NCI-H1105 (cell line): ENCODE measurements at regions not wholly inside any gene's neighbourhood (a gene's known extent, or its start where the extent isn't known, plus 50 kb on each side); places are given as distances from the start of the nearest gene placed in this dataset.
"Not testable (repeated sequence)": the region's sequence is repeated elsewhere in the genome, so short reads cannot be mapped to it uniquely, and the experiment has no call there.

Experiments
- DNase-seq: peaks from one replicate; lab custom pipeline; 2025; lab: John Stamatoyannopoulos, UW

GRCh38 chr13:73338389-73338788 lies 279.6 kb downstream of the KLF5 start:
- DNase-seq: no peak

GRCh38 chr13:73337532-73337931 lies 278.7 kb downstream of the KLF5 start:
- DNase-seq: no peak

GRCh38 chr13:73336773-73337172 lies 278.0 kb downstream of the KLF5 start:
- no peak for DNase-seq

- no peak for DNase-seq
These were observed 277.1 kb downstream of the KLF5 start for GRCh38 chr13:73335944-73336343.

DNA sequence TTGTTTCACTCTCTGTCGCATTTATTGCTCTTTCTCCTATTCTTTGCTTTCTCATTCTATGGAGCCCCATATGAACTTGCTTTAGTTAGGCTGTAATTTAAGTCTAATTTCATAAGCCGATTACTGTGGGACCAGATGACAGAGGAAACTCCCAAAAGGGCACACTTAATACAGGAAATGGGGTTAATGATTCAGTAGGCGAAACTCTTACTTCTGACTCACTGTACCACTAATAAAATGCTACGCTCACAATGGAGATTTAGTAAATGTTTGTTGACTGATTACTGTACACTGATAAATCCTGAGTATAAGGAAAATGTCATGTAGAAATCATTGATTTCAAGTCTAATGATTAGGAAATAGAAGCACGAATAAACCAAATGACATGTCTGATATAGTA lies 276.4 kb downstream of the KLF5 start:
- DNase-seq: no peak

DNA sequence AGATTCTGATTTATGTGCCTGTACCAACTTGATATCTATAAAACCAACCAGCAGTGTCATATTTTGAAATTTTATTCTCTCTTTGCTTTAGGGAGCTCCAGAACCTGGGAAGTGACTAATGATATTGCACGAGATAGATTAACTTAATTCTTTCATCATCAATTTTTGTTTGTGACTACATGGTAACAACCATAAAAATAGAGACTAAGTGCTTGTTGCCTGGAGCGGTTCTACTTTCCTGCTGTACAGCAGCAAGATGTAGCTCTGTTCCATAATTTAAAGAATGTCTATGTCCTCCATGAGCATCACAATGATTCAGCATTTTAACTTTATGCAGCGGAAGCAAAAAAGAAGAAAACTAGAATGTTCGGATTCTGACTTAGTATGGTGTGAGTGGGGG lies 275.6 kb downstream of the KLF5 start:
- no peak for DNase-seq

GRCh38 chr13:73331556-73331955 lies 272.8 kb downstream of the KLF5 start:
- no peak for DNase-seq

GRCh38 chr13:73329355-73329754 lies 270.6 kb downstream of the KLF5 start:
- no peak for DNase-seq

DNA sequence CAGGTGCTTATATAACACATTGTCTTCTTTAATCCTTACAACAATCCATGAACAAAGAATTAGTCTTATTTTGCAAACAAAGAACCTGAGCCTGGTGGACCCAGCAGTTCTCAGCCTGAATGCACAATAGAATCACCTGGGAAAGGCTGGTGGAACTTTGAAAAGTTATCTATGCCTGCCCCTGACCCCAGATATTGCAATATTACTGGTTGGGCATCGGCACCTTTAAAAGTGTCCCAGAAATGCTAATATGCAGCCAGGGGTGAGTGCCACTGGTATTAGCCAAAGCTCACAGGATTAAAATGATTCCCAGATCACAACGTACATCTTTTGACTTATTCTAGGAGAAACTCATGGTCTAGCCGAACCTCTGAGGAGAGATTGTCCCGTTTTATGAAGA lies 268.8 kb downstream of the KLF5 start:
- DNase-seq: no peak

DNA sequence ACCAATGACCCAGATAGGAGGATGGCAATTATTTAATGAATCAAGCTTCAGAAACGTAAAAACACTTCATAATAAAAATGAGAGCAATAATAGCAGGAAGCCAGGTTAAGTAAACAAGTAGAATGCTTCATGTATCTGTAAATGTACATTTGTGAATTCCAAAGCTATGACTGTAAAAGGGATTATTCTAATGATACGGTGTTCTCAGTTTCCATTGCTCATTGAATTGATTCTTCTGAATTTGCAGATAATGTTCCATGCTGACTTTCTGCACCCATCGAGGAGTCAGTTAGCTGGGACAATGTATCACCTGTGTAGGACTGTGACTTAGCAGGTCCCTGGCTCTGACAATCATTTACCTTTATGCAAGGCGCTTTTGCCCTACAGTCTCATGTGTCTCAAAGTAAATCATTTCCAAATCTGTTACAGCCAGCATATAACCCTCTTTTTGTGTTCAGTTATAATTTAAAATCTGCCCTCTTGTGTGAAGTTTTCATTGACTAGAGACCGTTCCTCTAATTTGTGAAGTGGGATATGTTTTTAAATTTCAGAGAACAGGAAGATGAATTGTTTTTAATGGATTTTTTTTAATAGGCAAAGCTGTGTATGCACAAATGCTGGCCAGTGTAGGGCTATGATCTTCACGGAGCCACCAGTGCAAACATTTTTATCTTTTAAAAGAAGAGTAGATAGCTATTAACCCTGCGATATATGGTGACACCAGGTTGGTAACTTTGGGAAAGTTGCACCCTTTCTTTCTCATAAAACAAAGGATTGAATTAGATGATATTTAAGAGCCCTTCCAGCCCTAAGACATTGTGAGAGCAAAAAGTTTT lies 267.1 kb downstream of the KLF5 start:
- no peak for DNase-seq

- no peak for DNase-seq
These were observed 266.3 kb downstream of the KLF5 start for GRCh38 chr13:73324842-73325722.

GRCh38 chr13:73323615-73324014 lies 264.8 kb downstream of the KLF5 start:
- no peak for DNase-seq

- no peak for DNase-seq
These were observed 262.2 kb downstream of the KLF5 start for GRCh38 chr13:73321043-73321442.

DNA sequence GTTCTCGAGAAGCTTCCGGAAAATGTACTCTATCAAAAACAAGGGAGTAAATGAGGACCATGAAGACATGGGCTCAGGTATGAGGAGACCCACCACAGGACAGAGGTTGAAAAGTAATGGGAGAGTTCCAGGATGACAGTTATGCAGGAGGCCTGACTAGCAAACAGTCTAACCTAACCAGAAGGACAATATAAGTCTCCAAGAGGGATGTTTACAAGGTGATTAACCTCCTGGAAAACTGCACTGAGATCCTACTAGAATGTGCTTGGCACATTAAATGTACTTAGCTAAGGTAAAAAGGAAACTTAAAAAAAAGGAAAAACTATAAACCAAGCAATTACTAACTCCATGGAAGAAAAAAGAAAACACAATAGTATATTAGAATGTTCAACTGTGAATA lies 258.3 kb downstream of the KLF5 start:
- DNase-seq: no peak

DNA sequence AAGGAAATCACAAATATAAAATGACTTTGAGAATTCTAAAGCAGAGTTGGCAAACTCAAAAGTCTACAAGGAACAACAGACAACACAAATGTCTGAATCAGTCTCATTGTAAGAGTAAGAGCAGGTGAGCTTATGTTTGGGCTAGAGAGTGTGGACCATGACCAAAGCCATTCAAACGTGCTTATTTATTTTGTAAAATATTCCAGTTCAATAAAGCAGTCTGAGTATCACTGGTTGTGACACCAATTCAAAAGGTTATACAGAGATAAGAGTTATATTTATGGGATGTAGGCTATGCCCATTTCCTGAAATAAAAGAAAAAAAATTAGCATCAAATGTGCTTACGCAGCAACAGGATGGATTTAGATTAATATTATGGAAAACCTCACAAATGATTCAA lies 251.6 kb downstream of the KLF5 start:
- DNase-seq: no peak

DNA sequence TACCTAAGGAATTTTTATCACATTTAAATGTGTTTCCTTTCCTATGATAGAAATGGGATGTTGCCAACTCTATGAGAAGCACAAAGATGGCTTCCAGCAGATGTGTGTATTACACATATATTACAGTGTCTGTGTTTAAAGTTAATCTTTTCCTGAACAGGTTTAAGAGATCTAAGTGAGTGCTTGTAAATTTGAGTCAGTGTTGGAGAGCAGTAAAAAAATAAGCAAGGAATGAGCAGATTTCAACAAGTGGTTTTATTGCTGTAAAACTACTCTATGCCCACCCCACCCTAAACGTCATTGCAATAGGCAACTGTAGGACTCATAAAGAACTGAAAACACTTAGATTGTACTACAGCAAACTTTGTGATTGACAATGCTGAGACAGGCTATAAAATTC lies 248.7 kb downstream of the KLF5 start:
- DNase-seq: no peak

DNA sequence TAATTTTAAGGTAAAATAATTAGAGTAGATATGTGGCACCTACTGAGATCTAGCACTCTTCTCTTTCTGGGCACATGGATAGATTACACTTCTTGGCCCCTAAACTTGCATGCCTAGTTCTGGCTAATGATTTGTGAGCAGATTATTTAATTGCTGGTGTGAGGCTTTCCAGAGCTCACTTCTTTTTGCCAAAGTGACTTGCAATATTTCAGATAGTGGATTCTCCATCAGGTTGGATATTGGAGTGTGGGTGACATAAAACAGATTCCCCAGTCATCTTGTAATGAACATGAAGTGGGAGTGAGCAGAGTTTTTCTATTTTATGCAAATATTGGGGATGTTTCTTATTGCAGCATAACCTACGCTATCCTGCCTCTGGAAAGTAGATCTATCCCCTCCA lies 247.9 kb downstream of the KLF5 start:
- DNase-seq: no peak

DNA sequence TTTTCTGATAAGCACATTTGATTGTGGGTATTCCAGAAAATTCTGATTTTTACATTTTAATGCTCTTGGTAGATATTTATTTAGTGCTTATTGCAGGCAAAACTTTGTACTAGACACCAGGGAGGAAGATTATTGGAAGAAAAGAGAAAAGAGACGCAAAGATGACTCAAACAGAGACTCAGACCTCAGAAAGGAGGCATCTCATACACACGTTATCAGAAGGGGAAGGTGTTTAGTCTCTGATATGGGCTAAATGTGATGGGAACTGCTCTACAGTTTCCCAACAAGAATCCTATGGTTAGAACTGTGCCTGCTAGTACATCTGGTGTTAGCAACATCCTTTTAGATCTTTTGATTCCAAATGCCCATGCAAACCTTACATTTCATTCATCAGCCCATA lies 245.6 kb downstream of the KLF5 start:
- no peak for DNase-seq

- DNase-seq: no peak
These were observed 245.0 kb downstream of the KLF5 start for GRCh38 chr13:73303851-73304250.

DNA sequence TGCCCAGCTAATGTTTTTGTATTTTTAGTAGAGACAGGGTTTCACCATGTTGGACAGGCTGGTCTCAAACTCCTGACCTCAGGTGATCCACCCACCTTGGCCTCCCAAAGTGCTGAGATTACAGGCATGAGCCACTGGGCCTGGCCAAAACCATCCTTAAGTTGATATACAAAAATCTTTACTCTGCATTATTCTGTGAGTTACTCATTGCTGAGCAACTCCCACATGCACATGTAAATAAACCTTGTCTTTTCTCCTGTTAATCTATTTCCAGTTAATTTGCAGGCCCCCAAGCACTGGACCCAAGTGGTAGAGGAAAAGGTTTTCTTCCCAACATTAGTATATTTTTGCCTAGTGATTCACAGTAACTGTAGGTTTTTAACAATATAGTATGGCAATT lies 242.8 kb downstream of the KLF5 start:
- DNase-seq: not testable (repeated sequence)

DNA sequence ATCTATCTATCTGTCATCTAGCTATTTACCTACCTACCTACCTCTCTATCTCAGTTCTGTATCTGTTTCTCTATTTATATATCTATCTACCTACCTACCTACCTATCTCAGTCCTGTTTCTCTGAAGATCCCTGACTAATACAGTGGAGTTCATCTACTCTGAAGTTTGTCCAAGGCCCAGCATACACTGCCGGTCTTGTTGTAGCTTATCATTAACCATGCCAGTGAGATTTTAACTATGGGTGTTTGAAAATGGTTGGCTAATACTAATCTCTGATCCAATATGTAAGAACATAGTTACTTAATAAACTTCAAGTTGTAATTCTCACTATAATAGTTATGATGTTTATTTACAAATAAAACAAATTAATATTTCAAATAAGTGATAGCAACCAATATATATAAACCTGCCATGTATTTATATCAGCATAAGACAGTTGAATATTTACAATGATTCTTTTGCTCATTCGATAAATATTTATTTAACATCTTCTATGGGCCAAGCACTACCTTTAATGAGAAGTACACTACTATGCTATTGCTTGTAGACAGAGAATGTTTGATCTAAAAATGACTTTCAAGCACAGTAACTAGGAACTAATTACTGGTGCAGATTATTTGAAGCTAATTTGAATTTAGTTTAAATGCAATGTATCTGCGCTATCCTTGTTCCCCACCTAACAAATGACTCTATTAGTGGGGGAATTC lies 242.1 kb downstream of the KLF5 start:
- no peak for DNase-seq

DNA sequence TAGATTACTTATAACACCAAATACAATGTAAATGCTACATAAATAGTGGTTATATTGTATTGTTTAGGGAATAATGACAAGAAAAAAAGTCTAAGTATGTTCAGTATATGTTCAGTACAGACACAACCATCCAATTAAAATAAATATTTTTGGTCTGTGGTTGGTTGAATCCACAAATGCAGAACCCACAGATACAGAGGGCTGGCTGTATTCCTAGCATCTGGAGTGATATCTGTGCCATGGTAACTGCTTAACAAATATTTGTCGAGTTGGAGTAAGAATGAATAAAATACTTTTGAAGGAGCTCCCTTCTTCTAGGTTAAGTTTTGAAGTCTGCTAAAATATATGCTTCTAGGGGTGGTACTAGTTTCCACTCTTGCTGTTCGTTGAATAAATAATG lies 241.0 kb downstream of the KLF5 start:
- no peak for DNase-seq
